ENCODE measurements at regions not wholly inside any gene's neighbourhood (a gene's known extent, or its start where the extent isn't known, plus 50 kb on each side); places are given as distances from the start of the nearest gene placed in this dataset.

DNA sequence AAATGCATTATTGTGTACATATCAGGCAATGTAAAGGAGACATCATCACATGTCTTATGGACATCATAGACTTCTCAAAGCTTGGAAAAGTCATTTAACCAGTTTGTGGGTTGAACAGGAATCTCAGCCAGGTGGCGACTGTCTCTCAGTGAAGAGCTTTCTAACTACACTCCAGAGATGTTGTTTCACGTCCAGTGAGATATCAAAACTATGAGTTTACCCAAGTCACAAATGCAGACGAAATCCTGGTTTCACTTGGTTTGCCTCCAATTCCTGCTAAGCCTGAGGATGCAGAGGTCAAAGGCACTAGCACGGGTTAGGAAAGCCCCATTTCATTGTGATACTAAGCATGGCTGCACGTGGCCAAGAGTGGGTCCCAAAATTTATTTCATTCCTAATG is 384.5 kb upstream of the MEIS1 start:
- no peak overlapping the region for H3K4me3 ChIP-seq (ENCODE audit: extremely low read depth in 1 of 4, insufficient read depth in 2 of 4, low read depth in 3 of 4, low read length in 4 of 4)
- ChIA-PET CTCF (ENCODE audit: partially characterized antibody) (no interaction called here), POLR2A (ENCODE audit: partially characterized antibody) (no interaction called here)
- no peaks in the 10 kb centered on the region for H3K36me3 ChIP-seq (ENCODE audit: control insufficient read depth in 2 of 4, insufficient read depth in 4 of 4, low read length in 3 of 4)
- no peak overlapping the region for H2BK5ac ChIP-seq (ENCODE audit: low read depth, low read length)
- DNase-seq (ENCODE audit: low read depth in 1 of 2, low spot score in 2 of 2), result no peak
- no peak overlapping the region for H2BK15ac ChIP-seq (ENCODE audit: low read length)
- H3K27ac ChIP-seq (ENCODE audit: low read depth, low read length), result no peak overlapping the region
- H2BK120ac ChIP-seq (replicated peaks; ENCODE audit: low read depth, low read length), result no peak overlapping the region
- H3K9ac ChIP-seq (replicated peaks in 1 of 4; ENCODE audit: extremely low read depth in 1 of 4, low read depth in 3 of 4, low read length in 3 of 4), result no peak overlapping the region
- no peak overlapping the region for H4K91ac ChIP-seq (replicated peaks; ENCODE audit: insufficient read length, low read length)
- no peak overlapping the region for H2AK5ac ChIP-seq (ENCODE audit: low read depth, low read length)
- peaks cover 0 to 9% (median 1%) of the 10 kb centered on the region in 4 experiments; a peak in 2 of 7 replicates for H3K4me1 ChIP-seq (replicated peaks in 1 of 4; ENCODE audit: control insufficient read depth in 3 of 4, insufficient read depth in 4 of 4, low read length in 3 of 4)
- no peak overlapping the region for H4K5ac ChIP-seq (ENCODE audit: insufficient read length, low read depth, low read length)
- H4K8ac ChIP-seq (ENCODE audit: extremely low read depth, insufficient read depth, low read length), result no peak overlapping the region
- no peak for FAIRE-seq
- no peaks in the 10 kb centered on the region for H3K9me3 ChIP-seq (ENCODE audit: insufficient read depth in 2 of 2, low read depth in 1 of 2, low read length in 1 of 2)
- H2AFZ ChIP-seq (ENCODE audit: low read length), result no peak overlapping the region
- H4K20me1 ChIP-seq (replicated peaks in 1 of 2; ENCODE audit: control insufficient read depth in 1 of 2, insufficient read depth in 2 of 2, low read length in 2 of 2), result no peaks in the 10 kb centered on the region
- no peak overlapping the region for H2BK20ac ChIP-seq (ENCODE audit: low read length)
- H3K79me1 ChIP-seq (ENCODE audit: low read depth, low read length), result no peaks in the 10 kb centered on the region
- H3K14ac ChIP-seq (ENCODE audit: insufficient read length), result no peak overlapping the region
- no peak overlapping the region for H3K4me2 ChIP-seq (ENCODE audit: insufficient read depth in 1 of 2, low read depth in 2 of 2, low read length in 2 of 2)
- H3K23ac ChIP-seq (ENCODE audit: insufficient read length), result no peak overlapping the region
- no peaks in the 10 kb centered on the region for H3K79me2 ChIP-seq (ENCODE audit: control insufficient read depth in 1 of 2, insufficient read depth in 2 of 2, low read length in 2 of 2)
- H3K18ac ChIP-seq (ENCODE audit: extremely low read depth, low read length), result no peak overlapping the region
- no peak overlapping the region for H2BK12ac ChIP-seq (ENCODE audit: low read depth, low read length)
- 65% methylated on average over 5 of the region's 5 CpGs; no CpG with 5 or more reads in 1 of the 2 experiments for WGBS, 2 experiments (ENCODE audit: extremely low coverage in 1 of 2, insufficient coverage in 1 of 2, insufficient read length in 1 of 2, insufficient replicate concordance in 2 of 2, low coverage in 1 of 2, low lambda C conversion rate in 2 of 2, missing lambda C conversion rate in 1 of 2)
- no peaks in the 10 kb centered on the region; the same call in 1 of the 2 replicates for H3K23me2 ChIP-seq (ENCODE audit: low read depth, low read length)
- no peak overlapping the region for H3K4ac ChIP-seq (replicated peaks; ENCODE audit: insufficient read length, low read depth, low read length)
- H3K56ac ChIP-seq (replicated peaks; ENCODE audit: insufficient read length, low read depth, low read length), result no peak overlapping the region
- H3K27me3 ChIP-seq (replicated peaks in 1 of 4; ENCODE audit: control insufficient read depth in 3 of 4, extremely low read depth in 1 of 4, insufficient read depth in 3 of 4, low read length in 3 of 4), result no peaks in the 10 kb centered on the region
- TF ChIP-seq EZH2 (IDR thresholded peaks at IDR 0.05; ENCODE audit: low read depth, low read length, severe bottlenecking) (no peak), SIN3A (conservative IDR thresholded peaks at IDR 0.05 in 1 of 2, IDR thresholded peaks at IDR 0.05 in 1 of 2; ENCODE audit: low read depth in 1 of 2, low read length in 2 of 2) (no peak), RNF2 (IDR thresholded peaks at IDR 0.05; ENCODE audit: borderline replicate concordance, low read depth, low read length, missing control alignments, poor library complexity, severe bottlenecking) (no peak), GABPA (IDR thresholded peaks at IDR 0.05; ENCODE audit: borderline replicate concordance, insufficient read depth, low read length) (no peak), TAF1 (IDR thresholded peaks at IDR 0.05; ENCODE audit: low read depth, low read length) (no peak), SRF (IDR thresholded peaks at IDR 0.05; ENCODE audit: low read depth, low read length) (no peak), CBX5 (IDR thresholded peaks at IDR 0.05; ENCODE audit: low read depth, low read length) (no peak), HDAC6 (IDR thresholded peaks at IDR 0.05; ENCODE audit: low read depth, low read length) (no peak), CHD2 (IDR thresholded peaks at IDR 0.05; ENCODE audit: low read length) (no peak), BCL11A (IDR thresholded peaks at IDR 0.05; ENCODE audit: low read depth in 2 of 2, low read length in 2 of 2) (no peak), RAD21 (IDR thresholded peaks at IDR 0.05 in 1 of 2, conservative IDR thresholded peaks at IDR 0.05 in 1 of 2; ENCODE audit: low read depth in 2 of 2, low read length in 2 of 2) (no peak), KDM4A (IDR thresholded peaks at IDR 0.05; ENCODE audit: low read depth, low read length, severe bottlenecking) (no peak), TCF12 (IDR thresholded peaks at IDR 0.05; ENCODE audit: low read depth, low read length) (no peak)
- TF ChIP-seq, protein P1, sequence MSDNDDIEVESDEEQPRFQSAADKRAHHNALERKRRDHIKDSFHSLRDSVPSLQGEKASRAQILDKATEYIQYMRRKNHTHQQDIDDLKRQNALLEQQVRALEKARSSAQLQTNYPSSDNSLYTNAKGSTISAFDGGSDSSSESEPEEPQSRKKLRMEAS (IDR thresholded peaks at IDR 0.05), result no peak
